K562 (cell line): ENCODE measurements at regions not wholly inside any gene's neighbourhood (a gene's known extent, or its start where the extent isn't known, plus 50 kb on each side); places are given as distances from the start of the nearest gene placed in this dataset.

Source experiments
- ATAC-seq: fragments of 200-7000 bp; cut with Tn5 transposase; 3 replicates; pipeline ENCODE4 v1.9.1; 2020; ENCODE audit warnings: moderate library complexity
- BruUV-seq: library from RNA; stranded (reverse); fragments of 400-500 nt; replicated peaks from 2 replicates; lab custom pipeline; 2021; lab: Mats Ljungman, UMichigan
- CTCF ChIA-PET: fragments of 300-600 bp; formaldehyde crosslinking; extraction: SDS; loops from one replicate; lab custom pipeline; 2021; ENCODE audit warnings: low intra/inter-chr PET ratio; lab: Yijun Ruan, JAX
- POLR2A ChIA-PET: fragments of 300-600, 350-650 bp; sonication (Branson Sonifier 250); formaldehyde crosslinking; extraction: SDS; loops from one replicate; lab custom pipeline; 2021; ENCODE audit warnings: antibody characterized with exemption, inconsistent platforms; lab: Yijun Ruan, JAX
- DNase-seq, 4 experiments: peaks; one replicate each; pipeline versions ENCODE4 v3.0.0 to v3.0.0-alpha.2; 2011 to 2018; ENCODE audit warnings: low spot score in 3 of 4, mixed read lengths in 3 of 4; ENCODE audit errors: extremely low read depth in 1 of 4
- FAIRE-seq: peaks from 2 replicates; lab custom pipeline; 2011; peaks lifted over from hg19 to GRCh38; lab: Jason Lieb, UNC
- H2AFZ ChIP-seq: 2 replicates; pipeline ENCODE4 v1.6.0; 2011; ENCODE audit warnings: low read depth, low read length, control low read depth, inconsistent platforms
- H3K27ac ChIP-seq: fragments of 200-600 bp; 3 replicates; pipeline ENCODE4 v1.8.0; 2011; ENCODE audit warnings: low read depth, mild to moderate bottlenecking, control low read depth, inconsistent platforms, low read length, moderate library complexity, mixed read lengths; ENCODE audit errors: extremely low read depth
- H3K27me3 ChIP-seq, 2 experiments: fragments of 300-600 bp in 1 of 2; 2 replicates in 1 of 2; 3 replicates in 1 of 2; pipeline versions ENCODE4 v1.6.0 to v1.8.0; 2011; ENCODE audit warnings: inconsistent platforms in 2 of 2, low read length in 2 of 2, mild to moderate bottlenecking in 1 of 2, mixed read lengths in 1 of 2, moderate library complexity in 1 of 2; ENCODE audit not compliant: control insufficient read depth in 2 of 2, insufficient read depth in 2 of 2
- H3K36me3 ChIP-seq: fragments of 300-600 bp; 3 replicates; pipeline ENCODE4 v1.8.0; 2011; ENCODE audit warnings: mild to moderate bottlenecking, low read length, inconsistent platforms; ENCODE audit not compliant: control insufficient read depth, insufficient read depth
- H3K4me1 ChIP-seq, 2 experiments: fragments of 200-600 bp in 1 of 2; replicated peaks in 1 of 2; 2 replicates in 1 of 2; 3 replicates in 1 of 2; pipeline versions ENCODE4 v1.5.1 to v1.8.0; 2011; ENCODE audit warnings: inconsistent platforms in 2 of 2, low read length in 2 of 2, mild to moderate bottlenecking in 1 of 2, mixed read lengths in 1 of 2, moderate library complexity in 1 of 2; ENCODE audit not compliant: control insufficient read depth in 2 of 2, insufficient read depth in 2 of 2
- H3K4me2 ChIP-seq: 2 replicates; pipeline ENCODE4 v1.6.1; 2011; ENCODE audit warnings: low read length, control low read depth, inconsistent platforms, mixed read lengths; ENCODE audit not compliant: insufficient read depth
- H3K4me3 ChIP-seq: fragments of 200-600 bp; sonication (generic), shearing (Covaris generic); 2 replicates; pipeline ENCODE4 v1.5.1; 2016; ENCODE audit warnings: control low read depth, inconsistent platforms
- H3K79me2 ChIP-seq: fragments of 200-600 bp; 3 replicates; pipeline ENCODE4 v1.8.0; 2011; ENCODE audit warnings: low read length, inconsistent platforms; ENCODE audit not compliant: control insufficient read depth, insufficient read depth
- H3K9ac ChIP-seq, 2 experiments: 2 replicates each; pipeline versions ENCODE4 v1.6.0 to v1.6.1; 2011; ENCODE audit warnings: low read depth in 2 of 2, low read length in 2 of 2, control low read depth in 1 of 2, inconsistent platforms in 1 of 2, mild to moderate bottlenecking in 1 of 2, mixed read lengths in 1 of 2; ENCODE audit not compliant: insufficient read depth in 1 of 2
- H3K9me1 ChIP-seq: one replicate; pipeline ENCODE4 v1.6.0; 2011; ENCODE audit warnings: inconsistent platforms, mild to moderate bottlenecking, low read length, moderate library complexity; ENCODE audit not compliant: control insufficient read depth, insufficient read depth
- H3K9me3 ChIP-seq: replicated peaks from 2 replicates; pipeline ENCODE4 v1.5.1; 2011; ENCODE audit warnings: low read depth, low read length, inconsistent platforms; ENCODE audit not compliant: control insufficient read depth, insufficient read depth
- H4K20me1 ChIP-seq: replicated peaks from 2 replicates; pipeline ENCODE4 v1.6.1; 2011; ENCODE audit warnings: low read length, inconsistent platforms, mixed read lengths; ENCODE audit not compliant: control insufficient read depth, insufficient read depth
- CBFB ChIP-seq: sonication (generic); formaldehyde crosslinking; IDR thresholded peaks from 2 replicates; pipeline ENCODE4 v1.4.0; 2020; ENCODE audit warnings: mild to moderate bottlenecking, missing genetic modification reagents
- E2F3 ChIP-seq: fragments of 250-450 bp; sonication (Bioruptor Pico); IDR thresholded peaks from 2 replicates; pipeline ENCODE4 v1.4.0; 2020; ENCODE audit warnings: mild to moderate bottlenecking
- ELK3 ChIP-seq: fragments of 450-650 bp; formaldehyde crosslinking; IDR thresholded peaks from 2 replicates; pipeline ENCODE4 v1.4.0; 2020; ENCODE audit warnings: mild to moderate bottlenecking
- ETS2 ChIP-seq: IDR thresholded peaks from 2 replicates; pipeline ENCODE4 v1.6.1; 2016; ENCODE audit warnings: borderline replicate concordance, missing genetic modification characterization, mild to moderate bottlenecking, moderate library complexity, missing compliant biosample characterization; ENCODE audit not compliant: poor library complexity, severe bottlenecking
- HDAC8 ChIP-seq: fragments of 450-650 bp; IDR thresholded peaks from 2 replicates; pipeline ENCODE4 v1.6.1; 2016; ENCODE audit warnings: mild to moderate bottlenecking, missing genetic modification characterization, moderate library complexity, missing compliant biosample characterization
- NCOR1 ChIP-seq: fragments of 450-650 bp; IDR thresholded peaks from 2 replicates; pipeline ENCODE4 v1.6.1; 2016; ENCODE audit warnings: mild to moderate bottlenecking, moderate library complexity
- PTTG1 ChIP-seq: fragments of 450-650 bp; IDR thresholded peaks from 2 replicates; pipeline ENCODE4 v1.6.1; 2016; ENCODE audit warnings: low read depth, mild to moderate bottlenecking, missing genetic modification characterization, missing compliant biosample characterization
- RAD51 ChIP-seq: fragments of 450-650 bp; IDR thresholded peaks from 2 replicates; pipeline ENCODE4 v1.7.1; 2016; ENCODE audit warnings: low read depth, mild to moderate bottlenecking, borderline replicate concordance
- RB1 ChIP-seq: fragments of 450-650 bp; IDR thresholded peaks from 2 replicates; pipeline ENCODE4 v1.6.1; 2017; ENCODE audit warnings: low read depth, mild to moderate bottlenecking
- TCFL5 ChIP-seq: fragments of 250-450 bp; sonication (Bioruptor Pico); conservative IDR thresholded peaks from 2 replicates; pipeline ENCODE4 v1.6.1; 2021; ENCODE audit warnings: mild to moderate bottlenecking, moderate library complexity, matching md5 sums
- TEAD1 ChIP-seq, 2 experiments: fragments of 450-650 bp in 1 of 2; sonication (generic) in 1 of 2; formaldehyde crosslinking; IDR thresholded peaks; 2 replicates each; pipeline versions ENCODE4 v1.4.0 to v1.8.0; 2020 to 2022; ENCODE audit warnings: mild to moderate bottlenecking in 2 of 2, missing genetic modification reagents in 1 of 2
- ZBTB12 ChIP-seq: fragments of 250-450 bp; sonication (Bioruptor Pico); IDR thresholded peaks from 2 replicates; pipeline ENCODE4 v1.4.0; 2020
- ZBTB49 ChIP-seq: sonication (generic); formaldehyde crosslinking; IDR thresholded peaks from 2 replicates; pipeline ENCODE4 v1.8.0; 2022; ENCODE audit warnings: missing genetic modification reagents, mild to moderate bottlenecking, borderline replicate concordance
- WGBS: fragments of 100-300 bp; shearing (Covaris generic); methylation state at CpG from one replicate; pipeline ENCODE4 v1.1.6; 2016; ENCODE audit warnings: low coverage, mixed read lengths; ENCODE audit not compliant: insufficient coverage; ENCODE audit errors: missing lambda C conversion rate; 5-methylcytosine and 5-hydroxymethylcytosine counted together
- in situ Hi-C: fragments of 300-500 bp; cut with MboI; formaldehyde crosslinking; loops from 4 replicates; pipeline ENCODE4 v1.15.0; 2018; ENCODE audit warnings: inconsistent platforms, mixed read lengths
- intact Hi-C: fragments of 100-400 bp; cut with micrococcal nuclease; formaldehyde crosslinking; loops from 2 replicates; pipeline ENCODE4 v1.14.2; 2022

- TF ChIP-seq ZBTB49 (CRISPR knock-in tag), result no peak
Observed at GRCh38 chr4:54913751-54914526, 211.5 kb downstream of the KDR start (continued).

GRCh38 chr4:54912155-54912554 lies 213.2 kb downstream of the KDR start:
- no peak for FAIRE-seq
- no peak for ATAC-seq

More at GRCh38 chr4:54912155-54912554, 213.2 kb downstream of the KDR start:
- TF ChIP-seq TCFL5 (CRISPR knock-in tag) (no peak), ZBTB12 (CRISPR knock-in tag) (no peak), ETS2 (no peak), CBFB (CRISPR knock-in tag) (no peak), HDAC8 (tag) (no peak), PTTG1 (tag) (no peak), RB1 (no peak), ELK3 (CRISPR knock-in tag) (no peak), TEAD1 (CRISPR knock-in tag; IDR thresholded peaks at IDR 0.05) (no peak), RAD51 (no peak), NCOR1 (no peak), E2F3 (CRISPR knock-in tag) (no peak)
- in situ Hi-C loops, result no loop called here
- Histone ChIP-seq H4K20me1 (no peaks in the 10 kb centered on the region), H3K27ac (no peak overlapping the region), H3K4me3 (no peak overlapping the region), H3K27me3 (no peaks in the 10 kb centered on the region), H3K9me3 (no peaks in the 10 kb centered on the region), H3K36me3 (no peaks in the 10 kb centered on the region), H3K4me2 (no peak overlapping the region), H2AFZ (no peak overlapping the region), H3K9me1 (no peaks in the 10 kb centered on the region), H3K4me1 (no peaks in the 10 kb centered on the region), H3K9ac (no peak overlapping the region), H3K79me2 (no peaks in the 10 kb centered on the region)
- WGBS, result 3% methylated on average over 3 of the region's 3 CpGs
- no peak for DNase-seq
- POLR2A ChIA-PET, result no interaction called here
- CTCF ChIA-PET, result no interaction called here
- intact Hi-C loops, result no loop called here
- no TSS peak for BruUV-seq
